ENCODE measurements at regions not wholly inside any gene's neighbourhood (a gene's known extent, or its start where the extent isn't known, plus 50 kb on each side); places are given as distances from the start of the nearest gene placed in this dataset.

GRCh38 chr3:81439108-81439507, 322.3 kb downstream of the GBE1 start:
- no peak for DNase-seq

GRCh38 chr3:81437683-81438082, 323.8 kb downstream of the GBE1 start:
- DNase-seq: no peak

GRCh38 chr3:81436182-81436581, 325.3 kb downstream of the GBE1 start:
- no peak for DNase-seq

- DNase-seq: no peak
Measured at GRCh38 chr3:81435050-81435449, 326.4 kb downstream of the GBE1 start.

- no peak for DNase-seq
Measured at GRCh38 chr3:81434161-81434560, 327.3 kb downstream of the GBE1 start.

- no peak for DNase-seq
Measured at GRCh38 chr3:81433675-81434074, 327.8 kb downstream of the GBE1 start.

- no peak for DNase-seq
Measured at GRCh38 chr3:81432456-81432855, 329.0 kb downstream of the GBE1 start.

- no peak for DNase-seq
Measured at GRCh38 chr3:81426826-81427577, 334.4 kb downstream of the GBE1 start.

GRCh38 chr3:81425198-81425868, 336.1 kb downstream of the GBE1 start:
- no peak for DNase-seq

- no peak for DNase-seq
Measured at GRCh38 chr3:81419228-81419627, 342.2 kb downstream of the GBE1 start.

GRCh38 chr3:81416812-81417211, 344.6 kb downstream of the GBE1 start:
- no peak for DNase-seq

GRCh38 chr3:81406318-81406717, 355.1 kb downstream of the GBE1 start:
- DNase-seq: no peak

- DNase-seq: no peak
Measured at GRCh38 chr3:81395739-81396513, 365.5 kb downstream of the GBE1 start.

GRCh38 chr3:81394651-81395524, 366.6 kb downstream of the GBE1 start:
- DNase-seq: no peak

- no peak for DNase-seq
Measured at GRCh38 chr3:81393251-81393650, 368.2 kb downstream of the GBE1 start.

GRCh38 chr3:81390796-81391195, 370.6 kb downstream of the GBE1 start:
- DNase-seq: no peak

- DNase-seq: no peak
Measured at GRCh38 chr3:81388191-81388590, 373.3 kb downstream of the GBE1 start.

GRCh38 chr3:81382470-81382869, 379.0 kb downstream of the GBE1 start:
- DNase-seq: no peak

- no peak for DNase-seq
Measured at GRCh38 chr3:81380234-81380633, 381.2 kb downstream of the GBE1 start.

GRCh38 chr3:81378552-81379293, 382.7 kb downstream of the GBE1 start:
- no peak for DNase-seq

- DNase-seq: no peak
Measured at GRCh38 chr3:81375921-81376320, 385.5 kb downstream of the GBE1 start.

- DNase-seq: no peak
Measured at GRCh38 chr3:81364411-81364810, 397.0 kb downstream of the GBE1 start.

All from activated CD4-positive, alpha-beta T cell treated with anti-CD3 and anti-CD28 coated beads, Interleukin-2, amount 50 U/mL, for 48 hours (primary cell).